OCI-LY1 (cell line): ENCODE measurements at regions not wholly inside any gene's neighbourhood (a gene's known extent, or its start where the extent isn't known, plus 50 kb on each side); places are given as distances from the start of the nearest gene placed in this dataset.

Experiments
- CTCF ChIP-seq: fragments of 200-600 bp; sonication (generic), shearing (Covaris generic); IDR thresholded peaks from 2 replicates; pipeline ENCODE4 v1.5.1; 2017; ENCODE audit warnings: mild to moderate bottlenecking, antibody characterized with exemption, low read length, moderate library complexity, mixed read lengths
- EZH2 ChIP-seq: fragments of 200-600 bp; sonication (generic), shearing (Covaris generic); IDR thresholded peaks from 2 replicates; pipeline ENCODE4 v1.8.0; 2017; ENCODE audit warnings: borderline replicate concordance, mixed run types, mild to moderate bottlenecking, antibody characterized with exemption, low read length, moderate library complexity, mixed read lengths

GRCh38 chr5:86465052-86465838 lies 152.5 kb upstream of the COX7C start:
- no peak for TF ChIP-seq CTCF
- TF ChIP-seq EZH2: no peak
